HepG2 (cell line): ENCODE measurements at regions not wholly inside any gene's neighbourhood (a gene's known extent, or its start where the extent isn't known, plus 50 kb on each side); places are given as distances from the start of the nearest gene placed in this dataset.
"Not testable (repeated sequence)": the region's sequence is repeated elsewhere in the genome, so short reads cannot be mapped to it uniquely, and the experiment has no call there.

Experiments
- GFI1 ChIP-seq: sonication (generic); formaldehyde crosslinking; IDR thresholded peaks from 2 replicates; pipeline ENCODE4 v1.5.0; 2020; ENCODE audit warnings: missing genetic modification reagents, mild to moderate bottlenecking, borderline replicate concordance
- GPN1 ChIP-seq: sonication (generic); formaldehyde crosslinking; IDR thresholded peaks from 2 replicates; pipeline ENCODE4 v1.5.1; 2020; ENCODE audit warnings: missing genetic modification reagents, borderline replicate concordance
- HCFC1 ChIP-seq: fragments of 150-350 bp; IDR thresholded peaks from 2 replicates; pipeline ENCODE4 v1.6.1; 2014; ENCODE audit warnings: low read depth, low read length
- HNF4A ChIP-seq: sonication (generic); formaldehyde crosslinking; IDR thresholded peaks from 2 replicates; pipeline ENCODE4 v1.4.0; 2020; ENCODE audit warnings: missing genetic modification reagents
- MEF2D ChIP-seq: sonication (generic); formaldehyde crosslinking; IDR thresholded peaks from 2 replicates; pipeline ENCODE4 v1.5.1; 2020; ENCODE audit warnings: mild to moderate bottlenecking, missing genetic modification reagents
- PAX8 ChIP-seq: sonication (generic); formaldehyde crosslinking; IDR thresholded peaks from 2 replicates; pipeline ENCODE4 v1.8.0; 2022; ENCODE audit warnings: mild to moderate bottlenecking, missing genetic modification reagents, borderline replicate concordance
- PITX1 ChIP-seq: sonication (generic); formaldehyde crosslinking; IDR thresholded peaks from 2 replicates; pipeline ENCODE4 v1.5.1; 2020; ENCODE audit warnings: mild to moderate bottlenecking, missing genetic modification reagents
- TCF7L2 ChIP-seq: IDR thresholded peaks from 2 replicates; pipeline ENCODE4 v1.6.1; 2011; ENCODE audit warnings: mild to moderate bottlenecking, low read depth, low read length, moderate library complexity
- TEAD2 ChIP-seq: sonication (generic); formaldehyde crosslinking; IDR thresholded peaks from 2 replicates; pipeline ENCODE4 v1.9.0; 2021; ENCODE audit warnings: missing genetic modification reagents
- ZFP36L2 ChIP-seq: sonication (generic); formaldehyde crosslinking; IDR thresholded peaks from 2 replicates; pipeline ENCODE4 v1.4.0; 2020; ENCODE audit warnings: missing genetic modification reagents
- ZNF557 ChIP-seq: sonication (generic); formaldehyde crosslinking; IDR thresholded peaks from 2 replicates; pipeline ENCODE4 v1.4.0; 2020; ENCODE audit warnings: missing genetic modification reagents
- TF ChIP-seq, protein P1 (sequence below), 2 experiments: IDR thresholded peaks; 2 replicates each; pipeline ENCODE4 v1.6.1; 2011 to 2012; ENCODE audit warnings: low read length in 2 of 2, borderline replicate concordance in 1 of 2, low read depth in 1 of 2, mild to moderate bottlenecking in 1 of 2, moderate library complexity in 1 of 2

- not testable (repeated sequence) for TF ChIP-seq GFI1 (CRISPR knock-in tag); GPN1 (CRISPR knock-in tag); TCF7L2; HNF4A (CRISPR knock-in tag); PITX1 (CRISPR knock-in tag); ZFP36L2 (CRISPR knock-in tag); ZNF557 (CRISPR knock-in tag); TEAD2; PAX8; HCFC1; MEF2D (CRISPR knock-in tag)
- TF ChIP-seq, protein P1, sequence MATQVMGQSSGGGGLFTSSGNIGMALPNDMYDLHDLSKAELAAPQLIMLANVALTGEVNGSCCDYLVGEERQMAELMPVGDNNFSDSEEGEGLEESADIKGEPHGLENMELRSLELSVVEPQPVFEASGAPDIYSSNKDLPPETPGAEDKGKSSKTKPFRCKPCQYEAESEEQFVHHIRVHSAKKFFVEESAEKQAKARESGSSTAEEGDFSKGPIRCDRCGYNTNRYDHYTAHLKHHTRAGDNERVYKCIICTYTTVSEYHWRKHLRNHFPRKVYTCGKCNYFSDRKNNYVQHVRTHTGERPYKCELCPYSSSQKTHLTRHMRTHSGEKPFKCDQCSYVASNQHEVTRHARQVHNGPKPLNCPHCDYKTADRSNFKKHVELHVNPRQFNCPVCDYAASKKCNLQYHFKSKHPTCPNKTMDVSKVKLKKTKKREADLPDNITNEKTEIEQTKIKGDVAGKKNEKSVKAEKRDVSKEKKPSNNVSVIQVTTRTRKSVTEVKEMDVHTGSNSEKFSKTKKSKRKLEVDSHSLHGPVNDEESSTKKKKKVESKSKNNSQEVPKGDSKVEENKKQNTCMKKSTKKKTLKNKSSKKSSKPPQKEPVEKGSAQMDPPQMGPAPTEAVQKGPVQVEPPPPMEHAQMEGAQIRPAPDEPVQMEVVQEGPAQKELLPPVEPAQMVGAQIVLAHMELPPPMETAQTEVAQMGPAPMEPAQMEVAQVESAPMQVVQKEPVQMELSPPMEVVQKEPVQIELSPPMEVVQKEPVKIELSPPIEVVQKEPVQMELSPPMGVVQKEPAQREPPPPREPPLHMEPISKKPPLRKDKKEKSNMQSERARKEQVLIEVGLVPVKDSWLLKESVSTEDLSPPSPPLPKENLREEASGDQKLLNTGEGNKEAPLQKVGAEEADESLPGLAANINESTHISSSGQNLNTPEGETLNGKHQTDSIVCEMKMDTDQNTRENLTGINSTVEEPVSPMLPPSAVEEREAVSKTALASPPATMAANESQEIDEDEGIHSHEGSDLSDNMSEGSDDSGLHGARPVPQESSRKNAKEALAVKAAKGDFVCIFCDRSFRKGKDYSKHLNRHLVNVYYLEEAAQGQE (IDR thresholded peaks at IDR 0.05; ENCODE audit: borderline replicate concordance in 1 of 2, low read depth in 1 of 2, low read length in 2 of 2): not testable (repeated sequence)
Observed at GRCh38 chr2:224167781-224168180, 128.7 kb upstream of the SERPINE2 start.
